RWPE1 (cell line): ENCODE measurements at regions not wholly inside any gene's neighbourhood (a gene's known extent, or its start where the extent isn't known, plus 50 kb on each side); places are given as distances from the start of the nearest gene placed in this dataset.

Source experiments
- CTCF ChIA-PET: fragments of 350-600 bp; sonication (Branson Sonifier 250); formaldehyde crosslinking; extraction: SDS; loops from one replicate; lab custom pipeline; 2021; lab: Yijun Ruan, JAX
- POLR2A ChIA-PET: fragments of 400-600 bp; formaldehyde crosslinking; extraction: SDS; loops from one replicate; lab custom pipeline; 2020; ENCODE audit warnings: antibody characterized with exemption; ENCODE audit not compliant: low non-redundant PET; lab: Yijun Ruan, JAX
- DNase-seq: peaks from one replicate; pipeline ENCODE4 v3.0.0; 2012; ENCODE audit warnings: low spot score
- H3K27ac ChIP-seq: fragments of 450-650 bp; 2 replicates; pipeline ENCODE4 v1.5.1; 2017
- TF ChIP-seq, protein P1 (sequence below): fragments of 450-650 bp; conservative IDR thresholded peaks from 2 replicates; pipeline ENCODE4 v1.5.1; 2017; ENCODE audit warnings: low read depth, mild to moderate bottlenecking

DNA sequence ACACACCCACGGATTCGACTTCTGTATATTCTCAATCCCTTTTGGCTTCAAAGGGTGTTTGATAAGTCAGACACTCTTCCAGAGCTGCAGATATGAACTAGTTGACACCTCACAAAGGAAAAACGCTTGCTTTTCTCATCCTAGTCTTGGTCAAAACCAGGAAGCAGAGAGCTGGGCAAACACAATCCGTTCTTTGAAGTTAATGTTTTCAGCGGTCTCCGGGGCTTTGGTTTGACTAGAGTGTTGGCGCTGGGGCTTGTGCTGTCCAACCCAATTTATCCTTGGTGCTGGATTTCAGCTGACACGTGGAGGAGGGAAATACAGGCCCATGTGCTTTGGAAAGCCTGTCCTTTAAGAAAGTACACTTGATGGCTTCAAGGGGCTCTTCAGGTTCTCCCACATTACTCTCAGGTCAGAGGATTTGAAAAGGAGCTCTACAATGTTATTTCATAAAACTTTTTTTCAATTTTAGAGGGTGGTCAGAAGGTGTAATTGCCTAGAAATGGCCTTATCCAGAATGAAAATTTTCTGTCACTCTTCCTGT lies 985.8 kb downstream of the VRK1 start:
- DNase-seq = no peak

GRCh38 chr14:97785495-97785894 lies 988.3 kb downstream of the VRK1 start:
- no peak overlapping the region for H3K27ac ChIP-seq
- ChIA-PET CTCF (no interaction called here), POLR2A (no interaction called here)
- no peak for DNase-seq
- TF ChIP-seq, protein P1, sequence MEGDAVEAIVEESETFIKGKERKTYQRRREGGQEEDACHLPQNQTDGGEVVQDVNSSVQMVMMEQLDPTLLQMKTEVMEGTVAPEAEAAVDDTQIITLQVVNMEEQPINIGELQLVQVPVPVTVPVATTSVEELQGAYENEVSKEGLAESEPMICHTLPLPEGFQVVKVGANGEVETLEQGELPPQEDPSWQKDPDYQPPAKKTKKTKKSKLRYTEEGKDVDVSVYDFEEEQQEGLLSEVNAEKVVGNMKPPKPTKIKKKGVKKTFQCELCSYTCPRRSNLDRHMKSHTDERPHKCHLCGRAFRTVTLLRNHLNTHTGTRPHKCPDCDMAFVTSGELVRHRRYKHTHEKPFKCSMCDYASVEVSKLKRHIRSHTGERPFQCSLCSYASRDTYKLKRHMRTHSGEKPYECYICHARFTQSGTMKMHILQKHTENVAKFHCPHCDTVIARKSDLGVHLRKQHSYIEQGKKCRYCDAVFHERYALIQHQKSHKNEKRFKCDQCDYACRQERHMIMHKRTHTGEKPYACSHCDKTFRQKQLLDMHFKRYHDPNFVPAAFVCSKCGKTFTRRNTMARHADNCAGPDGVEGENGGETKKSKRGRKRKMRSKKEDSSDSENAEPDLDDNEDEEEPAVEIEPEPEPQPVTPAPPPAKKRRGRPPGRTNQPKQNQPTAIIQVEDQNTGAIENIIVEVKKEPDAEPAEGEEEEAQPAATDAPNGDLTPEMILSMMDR = no peak

More for the DNA sequence above, 985.8 kb downstream of the VRK1 start:
- POLR2A ChIA-PET = no interaction called here
- no peak overlapping the region for H3K27ac ChIP-seq
- TF ChIP-seq, protein P1 = no peak
- CTCF ChIA-PET = interaction anchor here (0.6 kb wide), 1 partner anchor 405 kb away, joined by 3 read pairs; no protein-coding TSS in a partner anchor

- DNase-seq = no peak
- H3K27ac ChIP-seq = no peak overlapping the region
- ChIA-PET CTCF (no interaction called here), POLR2A (no interaction called here)
- TF ChIP-seq, protein P1 = no peak
Measured at GRCh38 chr14:97788364-97788763, 991.2 kb downstream of the VRK1 start.

- POLR2A ChIA-PET = no interaction called here
- no peak overlapping the region for H3K27ac ChIP-seq
- DNase-seq = no peak
- CTCF ChIA-PET = no interaction called here
- TF ChIP-seq, protein P1 = no peak
Measured at GRCh38 chr14:97788846-97789526, 991.8 kb downstream of the VRK1 start.

- CTCF ChIA-PET = no interaction called here
- no peak for DNase-seq
- no peak overlapping the region for H3K27ac ChIP-seq
- TF ChIP-seq, protein P1 = no peak
- POLR2A ChIA-PET = no interaction called here
Measured at GRCh38 chr14:97791072-97791471, 993.9 kb downstream of the VRK1 start.

GRCh38 chr14:97791906-97792305 lies 994.7 kb downstream of the VRK1 start:
- DNase-seq = no peak
- ChIA-PET POLR2A (no interaction called here), CTCF (no interaction called here)
- TF ChIP-seq, protein P1 = no peak
- no peak overlapping the region for H3K27ac ChIP-seq
